ENCODE measurements at regions not wholly inside any gene's neighbourhood (a gene's known extent, or its start where the extent isn't known, plus 50 kb on each side); places are given as distances from the start of the nearest gene placed in this dataset.
A peak's percentile ranks its signal among the peaks of the same experiment; 100 is the strongest.

- TF ChIP-seq, protein P1, sequence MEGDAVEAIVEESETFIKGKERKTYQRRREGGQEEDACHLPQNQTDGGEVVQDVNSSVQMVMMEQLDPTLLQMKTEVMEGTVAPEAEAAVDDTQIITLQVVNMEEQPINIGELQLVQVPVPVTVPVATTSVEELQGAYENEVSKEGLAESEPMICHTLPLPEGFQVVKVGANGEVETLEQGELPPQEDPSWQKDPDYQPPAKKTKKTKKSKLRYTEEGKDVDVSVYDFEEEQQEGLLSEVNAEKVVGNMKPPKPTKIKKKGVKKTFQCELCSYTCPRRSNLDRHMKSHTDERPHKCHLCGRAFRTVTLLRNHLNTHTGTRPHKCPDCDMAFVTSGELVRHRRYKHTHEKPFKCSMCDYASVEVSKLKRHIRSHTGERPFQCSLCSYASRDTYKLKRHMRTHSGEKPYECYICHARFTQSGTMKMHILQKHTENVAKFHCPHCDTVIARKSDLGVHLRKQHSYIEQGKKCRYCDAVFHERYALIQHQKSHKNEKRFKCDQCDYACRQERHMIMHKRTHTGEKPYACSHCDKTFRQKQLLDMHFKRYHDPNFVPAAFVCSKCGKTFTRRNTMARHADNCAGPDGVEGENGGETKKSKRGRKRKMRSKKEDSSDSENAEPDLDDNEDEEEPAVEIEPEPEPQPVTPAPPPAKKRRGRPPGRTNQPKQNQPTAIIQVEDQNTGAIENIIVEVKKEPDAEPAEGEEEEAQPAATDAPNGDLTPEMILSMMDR (IDR thresholded peaks at IDR 0.05; ENCODE audit: control insufficient read depth, extremely low read depth, insufficient read depth) = no peak
- DNase-seq (ENCODE audit: low read depth) = peak; percentile 75
- no peak overlapping the region for H3K4me3 ChIP-seq (ENCODE audit: low read depth, low read length)
Observed at GRCh38 chr2:5885451-5886173, 193.4 kb downstream of the SOX11 start.

- TF ChIP-seq, protein P1 (IDR thresholded peaks at IDR 0.05; ENCODE audit: control insufficient read depth, extremely low read depth, insufficient read depth) = no peak
- no peak overlapping the region for H3K4me3 ChIP-seq (ENCODE audit: low read depth, low read length)
- no peak for DNase-seq (ENCODE audit: low read depth)
Observed at GRCh38 chr2:5886462-5886861, 194.3 kb downstream of the SOX11 start.

- no peak for DNase-seq (ENCODE audit: low read depth)
- no peak overlapping the region for H3K4me3 ChIP-seq (ENCODE audit: low read depth, low read length)
- TF ChIP-seq, protein P1 (IDR thresholded peaks at IDR 0.05; ENCODE audit: control insufficient read depth, extremely low read depth, insufficient read depth) = no peak
Observed at GRCh38 chr2:5888126-5888525, 195.9 kb downstream of the SOX11 start.

DNA sequence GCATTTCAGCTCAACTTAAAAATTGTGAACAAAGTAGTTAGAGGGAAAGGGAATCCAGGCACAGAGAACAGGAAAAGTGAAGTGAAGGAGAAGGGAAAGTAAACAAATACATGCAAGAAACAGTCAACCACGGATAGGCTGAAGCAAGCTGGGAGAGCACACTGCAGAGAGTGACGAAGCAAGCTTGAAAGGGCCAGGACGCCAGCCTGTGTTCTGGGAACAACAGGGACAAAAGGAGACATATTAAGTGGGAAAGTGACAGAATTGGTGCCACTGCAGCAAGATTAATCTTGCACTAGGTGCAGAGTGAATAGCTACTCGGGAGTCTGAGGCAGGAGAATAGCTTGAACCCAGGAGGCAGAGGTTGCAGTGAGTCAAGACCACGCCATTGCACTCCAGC lies 197.3 kb downstream of the SOX11 start:
- TF ChIP-seq, protein P1 (IDR thresholded peaks at IDR 0.05; ENCODE audit: control insufficient read depth, extremely low read depth, insufficient read depth) = no peak
- DNase-seq (ENCODE audit: low read depth) = no peak
- no peak overlapping the region for H3K4me3 ChIP-seq (ENCODE audit: low read depth, low read length)

- H3K4me3 ChIP-seq (ENCODE audit: low read depth, low read length) = no peak overlapping the region
- TF ChIP-seq, protein P1 (IDR thresholded peaks at IDR 0.05; ENCODE audit: control insufficient read depth, extremely low read depth, insufficient read depth) = no peak
- no peak for DNase-seq (ENCODE audit: low read depth)
Observed at GRCh38 chr2:5894355-5894754, 202.2 kb downstream of the SOX11 start.

DNA sequence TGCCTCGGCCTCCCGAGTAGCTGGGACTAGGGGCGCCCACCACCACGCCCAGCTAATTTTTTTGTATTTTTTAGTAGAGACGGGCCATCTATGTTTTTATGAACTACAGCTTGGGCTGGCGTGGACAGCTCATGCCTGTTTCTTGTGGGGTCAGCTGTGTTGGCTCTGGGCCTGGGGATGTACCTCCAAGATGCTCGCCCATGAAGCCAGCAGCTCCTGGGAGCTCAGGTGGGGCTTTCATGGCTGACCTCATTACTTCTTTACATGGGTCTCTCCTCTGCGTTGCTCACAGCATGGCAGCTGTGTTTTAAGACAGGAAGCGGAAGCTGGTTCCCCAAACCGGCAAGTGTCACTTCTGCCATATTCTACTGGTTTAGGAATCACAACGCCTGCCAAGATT lies 203.1 kb downstream of the SOX11 start:
- DNase-seq (ENCODE audit: low read depth) = no peak
- no peak overlapping the region for H3K4me3 ChIP-seq (ENCODE audit: low read depth, low read length)
- TF ChIP-seq, protein P1 (IDR thresholded peaks at IDR 0.05; ENCODE audit: control insufficient read depth, extremely low read depth, insufficient read depth) = no peak

- no peak for DNase-seq (ENCODE audit: low read depth)
- no peak overlapping the region for H3K4me3 ChIP-seq (ENCODE audit: low read depth, low read length)
- TF ChIP-seq, protein P1 (IDR thresholded peaks at IDR 0.05; ENCODE audit: control insufficient read depth, extremely low read depth, insufficient read depth) = no peak
Observed at GRCh38 chr2:5897249-5897648, 205.1 kb downstream of the SOX11 start.
